ENCODE measurements at regions not wholly inside any gene's neighbourhood (a gene's known extent, or its start where the extent isn't known, plus 50 kb on each side); places are given as distances from the start of the nearest gene placed in this dataset.
A peak's percentile ranks its signal among the peaks of the same experiment; 100 is the strongest.

- DNase-seq (ENCODE audit: low read depth), result no peak
- no peak overlapping the region for H3K4me3 ChIP-seq (ENCODE audit: low read depth, low read length)
- TF ChIP-seq CTCF (IDR thresholded peaks at IDR 0.05; ENCODE audit: insufficient read depth, low read depth, low read length), result no peak
Observed at GRCh38 chr4:31422006-31422405, 701.8 kb downstream of the PCDH7 start.

- DNase-seq (ENCODE audit: low read depth), result no peak
- TF ChIP-seq CTCF (IDR thresholded peaks at IDR 0.05; ENCODE audit: insufficient read depth, low read depth, low read length), result no peak
- H3K4me3 ChIP-seq (ENCODE audit: low read depth, low read length), result no peak overlapping the region
Observed at GRCh38 chr4:31427691-31428090, 707.5 kb downstream of the PCDH7 start.

GRCh38 chr4:31442236-31442635, 722.1 kb downstream of the PCDH7 start:
- TF ChIP-seq CTCF (IDR thresholded peaks at IDR 0.05; ENCODE audit: insufficient read depth, low read depth, low read length), result no peak
- no peak overlapping the region for H3K4me3 ChIP-seq (ENCODE audit: low read depth, low read length)
- DNase-seq (ENCODE audit: low read depth), result no peak

GRCh38 chr4:31445526-31445925, 725.4 kb downstream of the PCDH7 start:
- no peak for TF ChIP-seq CTCF (IDR thresholded peaks at IDR 0.05; ENCODE audit: insufficient read depth, low read depth, low read length)
- no peak overlapping the region for H3K4me3 ChIP-seq (ENCODE audit: low read depth, low read length)
- no peak for DNase-seq (ENCODE audit: low read depth)

- no peak for TF ChIP-seq CTCF (IDR thresholded peaks at IDR 0.05; ENCODE audit: insufficient read depth, low read depth, low read length)
- no peak overlapping the region for H3K4me3 ChIP-seq (ENCODE audit: low read depth, low read length)
- no peak for DNase-seq (ENCODE audit: low read depth)
Observed at GRCh38 chr4:31455612-31456011, 735.4 kb downstream of the PCDH7 start.

- H3K4me3 ChIP-seq (ENCODE audit: low read depth, low read length), result no peak overlapping the region
- no peak for TF ChIP-seq CTCF (IDR thresholded peaks at IDR 0.05; ENCODE audit: insufficient read depth, low read depth, low read length)
- peak; percentile 1 for DNase-seq (ENCODE audit: low read depth)
Observed at GRCh38 chr4:31458813-31459212, 738.6 kb downstream of the PCDH7 start.

GRCh38 chr4:31461421-31461820, 741.3 kb downstream of the PCDH7 start:
- DNase-seq (ENCODE audit: low read depth), result peak; percentile 17
- TF ChIP-seq CTCF (IDR thresholded peaks at IDR 0.05; ENCODE audit: insufficient read depth, low read depth, low read length), result no peak
- H3K4me3 ChIP-seq (ENCODE audit: low read depth, low read length), result no peak overlapping the region
